Lower lobe of right lung (tissue), 2 donors: ENCODE measurements at regions not wholly inside any gene's neighbourhood (a gene's known extent, or its start where the extent isn't known, plus 50 kb on each side); places are given as distances from the start of the nearest gene placed in this dataset.
"Not testable (repeated sequence)": the region's sequence is repeated elsewhere in the genome, so short reads cannot be mapped to it uniquely, and the experiment has no call there.

Experiments
- ATAC-seq, 2 donors: fragments of 200-7000 bp; cut with Tn5 transposase; one replicate each; pipeline ENCODE4 v1.9.1; 2020 to 2022; ENCODE audit warnings: mild to moderate bottlenecking in 2 of 2, moderate library complexity in 2 of 2
- DNase-seq: peaks from one replicate; pipeline ENCODE4 v3.0.0-alpha.2; 2020
- H3K27ac ChIP-seq: fragments of 200-600 bp; one replicate; pipeline ENCODE4 v1.8.0; 2022
- H3K27me3 ChIP-seq: fragments of 200-600 bp; one replicate; pipeline ENCODE4 v1.8.0; 2022; ENCODE audit warnings: low read depth
- H3K36me3 ChIP-seq: fragments of 200-600 bp; one replicate; pipeline ENCODE4 v1.8.0; 2022; ENCODE audit warnings: mild to moderate bottlenecking
- H3K4me1 ChIP-seq: fragments of 200-600 bp; one replicate; pipeline ENCODE4 v1.8.0; 2022
- H3K4me3 ChIP-seq: fragments of 200-600 bp; one replicate; pipeline ENCODE4 v1.8.0; 2022; ENCODE audit warnings: mild to moderate bottlenecking
- H3K9me3 ChIP-seq: fragments of 200-600 bp; one replicate; pipeline ENCODE4 v1.8.0; 2022
- intact Hi-C: fragments of 100-400 bp; cut with DNase I; formaldehyde crosslinking; loops from one replicate; pipeline ENCODE4 v1.11.0; 2022
- TF ChIP-seq, protein P1 (sequence below): fragments of 200-600 bp; IDR thresholded peaks from one replicate; pipeline ENCODE4 v1.8.0; 2022; ENCODE audit warnings: antibody characterized with exemption, mild to moderate bottlenecking
- donor health status: DM: no; HTN: yes; CAD: no; lungs with severe emphysema.

DNA sequence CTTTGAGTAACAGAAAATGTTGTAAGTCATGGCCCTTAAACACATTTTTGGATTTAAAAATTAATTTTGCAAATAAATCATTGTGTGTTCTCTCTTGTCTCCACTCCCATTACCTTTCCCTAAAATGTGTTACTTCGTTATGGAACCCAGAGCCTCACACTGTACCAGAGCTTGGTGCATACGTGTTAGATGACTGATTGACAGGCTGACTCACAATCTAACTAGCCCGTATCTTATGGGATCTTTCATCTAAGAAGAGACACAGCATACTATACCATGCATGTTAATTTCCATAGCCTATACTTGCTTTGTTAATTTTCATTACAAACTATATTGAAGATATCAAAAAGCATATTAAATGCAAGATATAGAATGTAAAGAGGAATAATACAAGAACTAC, 87.1 kb downstream of the SPRY4 start:
- Histone ChIP-seq H3K27me3 (no peaks in the 10 kb centered on the region), H3K36me3 (no peaks in the 10 kb centered on the region), H3K9me3 (no peaks in the 10 kb centered on the region), H3K27ac (no peak overlapping the region), H3K4me3 (no peak overlapping the region), H3K4me1 (peaks cover 4% of the 10 kb centered on the region)
- TF ChIP-seq, protein P1, sequence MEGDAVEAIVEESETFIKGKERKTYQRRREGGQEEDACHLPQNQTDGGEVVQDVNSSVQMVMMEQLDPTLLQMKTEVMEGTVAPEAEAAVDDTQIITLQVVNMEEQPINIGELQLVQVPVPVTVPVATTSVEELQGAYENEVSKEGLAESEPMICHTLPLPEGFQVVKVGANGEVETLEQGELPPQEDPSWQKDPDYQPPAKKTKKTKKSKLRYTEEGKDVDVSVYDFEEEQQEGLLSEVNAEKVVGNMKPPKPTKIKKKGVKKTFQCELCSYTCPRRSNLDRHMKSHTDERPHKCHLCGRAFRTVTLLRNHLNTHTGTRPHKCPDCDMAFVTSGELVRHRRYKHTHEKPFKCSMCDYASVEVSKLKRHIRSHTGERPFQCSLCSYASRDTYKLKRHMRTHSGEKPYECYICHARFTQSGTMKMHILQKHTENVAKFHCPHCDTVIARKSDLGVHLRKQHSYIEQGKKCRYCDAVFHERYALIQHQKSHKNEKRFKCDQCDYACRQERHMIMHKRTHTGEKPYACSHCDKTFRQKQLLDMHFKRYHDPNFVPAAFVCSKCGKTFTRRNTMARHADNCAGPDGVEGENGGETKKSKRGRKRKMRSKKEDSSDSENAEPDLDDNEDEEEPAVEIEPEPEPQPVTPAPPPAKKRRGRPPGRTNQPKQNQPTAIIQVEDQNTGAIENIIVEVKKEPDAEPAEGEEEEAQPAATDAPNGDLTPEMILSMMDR = no peak
- DNase-seq = no peak
- ATAC-seq = no peak
- intact Hi-C loops = no loop called here

DNA sequence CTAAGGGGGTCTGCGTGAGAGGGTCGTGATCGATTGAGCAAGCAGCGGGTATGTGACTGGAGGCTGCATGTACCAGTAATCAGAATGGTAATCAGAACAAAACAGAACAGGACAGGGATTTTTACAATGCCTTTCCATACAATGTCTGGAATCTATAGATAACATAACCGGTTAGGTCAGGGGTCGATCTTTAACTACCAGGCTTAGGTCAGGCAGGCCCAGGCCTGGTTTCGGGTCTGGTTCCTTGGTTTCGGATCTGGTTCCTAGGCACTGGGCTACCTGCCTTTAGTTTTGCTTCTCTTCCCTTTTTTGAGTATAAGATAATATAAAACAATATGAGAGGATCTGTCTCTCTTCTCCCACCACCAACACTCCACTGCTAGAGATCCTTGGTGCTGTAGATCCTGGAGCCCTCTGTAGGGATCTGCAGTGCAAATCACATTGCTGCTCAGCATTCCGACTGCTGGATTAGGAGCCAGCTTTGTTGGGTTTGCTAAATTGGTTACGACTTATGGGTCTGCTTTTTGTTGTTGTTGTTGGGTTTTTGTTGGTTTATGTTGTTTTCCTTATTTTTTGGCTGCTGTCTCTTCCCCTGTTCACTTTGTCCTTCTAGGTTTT, 88.0 kb downstream of the SPRY4 start:
- H3K27ac ChIP-seq, H3K36me3 ChIP-seq, ATAC-seq, H3K4me1 ChIP-seq, intact Hi-C loops, H3K9me3 ChIP-seq, DNase-seq, H3K27me3 ChIP-seq, H3K4me3 ChIP-seq: not testable (repeated sequence)

DNA sequence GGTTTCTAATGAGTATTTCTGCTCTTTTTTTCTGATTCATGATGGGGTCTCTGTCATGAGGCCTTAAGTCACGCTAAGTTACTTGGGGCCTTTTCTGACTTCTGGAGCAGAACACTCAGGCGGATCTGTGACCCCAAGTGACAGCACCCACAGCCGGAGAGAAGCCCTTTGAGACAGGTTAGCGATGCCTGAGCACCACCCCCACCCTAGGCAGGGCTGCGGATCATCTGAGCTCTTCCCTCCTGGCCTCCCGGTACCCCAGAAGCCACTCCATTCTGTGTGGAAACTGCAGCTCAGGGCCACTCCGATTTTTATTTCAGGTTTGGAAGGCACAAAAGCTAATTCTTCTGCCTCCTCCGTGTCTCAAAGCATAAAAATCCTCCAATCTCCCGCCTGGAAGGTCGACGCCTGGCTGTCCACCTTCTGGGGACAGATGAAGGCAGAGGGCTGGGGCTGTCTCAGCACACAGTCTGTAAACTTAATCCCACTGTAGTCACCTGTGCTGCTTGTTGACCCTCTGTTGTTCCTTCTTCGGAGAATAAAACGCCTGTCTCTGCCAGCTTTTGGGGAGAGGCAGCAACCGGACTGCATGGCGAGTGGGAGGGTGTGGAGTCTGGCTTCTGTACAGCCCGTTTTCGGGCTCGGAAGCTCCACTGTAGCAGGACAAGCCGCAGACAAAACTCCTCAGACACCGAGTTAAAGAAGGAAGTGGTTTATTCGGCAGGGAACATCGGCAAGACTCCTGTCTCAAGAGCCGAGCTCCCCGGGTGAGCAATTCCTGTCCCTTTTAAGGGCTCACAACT, 88.8 kb downstream of the SPRY4 start:
- DNase-seq (no peak), ATAC-seq (no peak)
- Histone ChIP-seq H3K4me1 (peaks cover 4% of the 10 kb centered on the region), H3K27ac (no peak overlapping the region), H3K27me3 (no peaks in the 10 kb centered on the region), H3K4me3 (no peak overlapping the region), H3K36me3 (no peaks in the 10 kb centered on the region), H3K9me3 (no peaks in the 10 kb centered on the region)
- intact Hi-C loops = no loop called here
- TF ChIP-seq, protein P1 = no peak

DNA sequence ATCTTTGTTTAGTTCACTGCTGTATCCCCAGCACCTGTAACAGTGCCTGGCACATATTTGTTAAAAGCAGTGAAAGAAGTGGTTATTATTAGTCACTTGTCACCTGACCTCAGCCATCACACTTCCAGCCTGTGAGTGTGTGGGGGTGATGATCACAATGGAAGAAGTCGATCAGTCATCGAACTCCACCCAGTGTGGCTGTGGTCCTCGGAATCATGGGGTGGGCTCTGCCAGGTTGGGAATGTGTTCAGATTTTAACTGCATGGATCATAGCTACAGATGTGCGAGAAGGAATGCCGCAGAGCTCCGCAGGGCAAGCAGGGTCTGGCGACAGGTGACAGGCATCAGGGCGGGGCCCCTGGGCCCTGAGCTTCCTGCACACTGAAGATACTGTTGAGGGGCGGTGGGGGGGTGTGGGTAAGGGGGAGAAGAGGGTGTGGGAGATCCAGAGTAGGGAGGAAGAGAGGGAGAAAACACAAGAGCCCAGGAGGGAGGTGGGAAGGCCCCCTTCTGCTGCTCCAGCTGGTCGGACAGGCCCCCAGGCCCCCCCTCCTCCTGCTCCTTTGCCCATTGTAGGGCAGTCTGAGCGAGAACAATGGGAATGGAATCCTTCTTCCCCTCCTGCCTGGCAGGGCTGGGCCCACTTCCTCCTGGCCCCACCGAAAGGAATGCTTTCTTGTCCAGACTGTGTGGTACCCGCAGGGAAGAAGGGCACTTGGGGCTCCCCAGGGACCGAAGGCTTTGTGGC, 89.6 kb downstream of the SPRY4 start:
- intact Hi-C loops = no loop called here
- Histone ChIP-seq H3K4me1 (peaks cover 4% of the 10 kb centered on the region), H3K27me3 (no peaks in the 10 kb centered on the region), H3K27ac (no peak overlapping the region), H3K36me3 (no peaks in the 10 kb centered on the region), H3K4me3 (no peak overlapping the region), H3K9me3 (no peaks in the 10 kb centered on the region)
- TF ChIP-seq, protein P1 = no peak
- ATAC-seq = peak in 1 of 2 donors; percentile 46
- DNase-seq = no peak

DNA sequence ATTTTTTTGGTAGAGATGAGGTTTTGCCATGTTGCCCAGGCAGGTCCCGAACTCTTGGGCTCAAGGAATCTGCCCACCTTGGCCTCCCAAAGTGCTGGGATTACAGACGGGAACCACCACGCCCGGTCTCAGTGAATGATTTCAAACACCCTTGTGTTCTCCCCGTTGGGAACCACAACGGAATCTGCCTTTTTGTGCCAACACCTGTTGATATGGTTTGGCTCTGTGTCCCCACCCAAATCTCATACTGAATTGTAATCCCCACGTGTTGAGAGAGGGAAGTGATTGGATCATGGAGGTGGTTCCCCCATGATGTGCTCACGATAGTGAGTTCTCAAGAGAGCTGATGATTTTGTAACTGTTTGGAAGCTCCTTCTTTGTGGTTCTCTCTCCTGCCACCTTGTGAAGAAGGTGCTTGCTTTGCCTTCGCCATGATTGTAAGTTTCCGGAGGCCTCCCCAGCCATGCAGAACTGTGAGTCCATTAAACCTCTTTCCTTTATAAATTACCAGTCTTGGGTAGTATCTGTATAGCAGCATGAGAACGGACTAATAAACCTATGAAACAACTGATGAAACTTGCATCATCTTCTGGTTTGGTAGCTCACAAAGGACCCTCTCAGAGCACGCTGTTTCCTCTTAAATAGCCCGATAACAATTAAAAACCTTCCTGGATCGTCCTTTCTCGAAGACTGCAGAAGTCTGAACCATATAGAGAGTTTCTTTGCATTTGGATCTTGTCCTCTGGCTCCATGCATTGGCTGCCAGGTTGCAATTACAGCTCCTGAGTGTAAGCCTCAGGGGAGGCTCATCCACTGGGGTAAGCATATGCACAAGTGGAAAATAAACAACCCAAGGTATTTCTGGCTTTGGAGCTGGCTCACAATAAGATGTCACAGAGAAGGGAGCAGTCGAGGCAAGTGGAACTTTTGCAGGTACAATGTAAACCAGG, 91.5 kb downstream of the SPRY4 start:
- Histone ChIP-seq H3K9me3 (no peaks in the 10 kb centered on the region), H3K4me1 (peaks cover 4% of the 10 kb centered on the region), H3K36me3 (no peaks in the 10 kb centered on the region), H3K4me3 (no peak overlapping the region), H3K27ac (no peak overlapping the region), H3K27me3 (no peaks in the 10 kb centered on the region)
- DNase-seq (no peak), ATAC-seq (no peak)
- TF ChIP-seq, protein P1 = no peak
- intact Hi-C loops = no loop called here

DNA sequence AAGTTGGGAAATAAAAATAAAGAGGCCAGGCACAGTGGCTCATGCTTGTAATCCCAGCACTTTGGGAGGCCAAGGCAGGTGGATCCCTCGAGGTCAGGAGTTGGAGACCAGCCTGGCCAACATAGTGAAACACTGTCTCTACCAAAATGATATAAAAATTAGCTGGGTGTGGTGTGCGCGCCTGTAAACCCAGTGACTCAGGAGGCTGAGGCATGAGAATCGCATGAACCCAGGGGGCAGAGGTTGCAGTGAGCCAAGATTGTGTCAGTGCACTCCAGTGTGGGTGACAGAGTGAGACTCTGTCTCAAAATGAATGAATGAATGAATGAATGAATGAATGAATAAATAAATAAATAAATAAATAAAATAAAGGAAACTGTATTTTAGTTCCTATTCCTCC, 93.9 kb downstream of the SPRY4 start:
- intact Hi-C loops, H3K9me3 ChIP-seq, H3K27ac ChIP-seq, H3K27me3 ChIP-seq, H3K4me3 ChIP-seq, H3K4me1 ChIP-seq, ATAC-seq, H3K36me3 ChIP-seq, DNase-seq: not testable (repeated sequence)
